Skeletal muscle tissue (tissue), 3 donors: ENCODE measurements at regions not wholly inside any gene's neighbourhood (a gene's known extent, or its start where the extent isn't known, plus 50 kb on each side); places are given as distances from the start of the nearest gene placed in this dataset.

Source experiments
- H3K27ac ChIP-seq: one replicate; pipeline ENCODE4 v1.7.0; 2013; ENCODE audit warnings: mild to moderate bottlenecking, low read depth, low read length, inconsistent platforms
- H3K27me3 ChIP-seq, 3 donors: one replicate each; pipeline ENCODE4 v1.7.0; 2013; ENCODE audit warnings: low read length in 3 of 3; ENCODE audit not compliant: control insufficient read depth in 3 of 3, insufficient read depth in 3 of 3
- H3K36me3 ChIP-seq, 3 donors: one replicate each; pipeline ENCODE4 v1.7.0; 2013; ENCODE audit warnings: low read length in 3 of 3; ENCODE audit not compliant: control insufficient read depth in 3 of 3, insufficient read depth in 3 of 3
- H3K4me1 ChIP-seq, 3 donors: one replicate each; pipeline ENCODE4 v1.7.0; 2013; ENCODE audit warnings: low read length in 3 of 3, mild to moderate bottlenecking in 3 of 3; ENCODE audit not compliant: control insufficient read depth in 3 of 3, insufficient read depth in 3 of 3
- H3K4me3 ChIP-seq, 3 donors: one replicate each; pipeline ENCODE4 v1.7.0; 2013; ENCODE audit warnings: low read length in 3 of 3
- H3K9ac ChIP-seq, 3 donors: one replicate each; pipeline ENCODE4 v1.7.0; 2013; ENCODE audit warnings: low read length in 3 of 3, mild to moderate bottlenecking in 3 of 3, moderate library complexity in 2 of 3, low read depth in 1 of 3
- H3K9me3 ChIP-seq, 3 donors: one replicate each; pipeline ENCODE4 v1.7.0; 2013; ENCODE audit warnings: low read length in 3 of 3; ENCODE audit not compliant: control insufficient read depth in 3 of 3
- donor health status: Osteomylitis.

GRCh38 chr12:107552263-107552662 is 133.3 kb upstream of the PWP1 start:
- no peak overlapping the region for H3K4me3 ChIP-seq
- no peak overlapping the region for H3K27ac ChIP-seq
- H3K9me3 ChIP-seq, result peaks cover 0 to 2% (median 0%) of the 10 kb centered on the region in 3 donors
- no peaks in the 10 kb centered on the region for H3K4me1 ChIP-seq
- H3K36me3 ChIP-seq, result no peaks in the 10 kb centered on the region
- H3K9ac ChIP-seq, result no peak overlapping the region
- peaks cover 0 to 11% (median 0%) of the 10 kb centered on the region in 3 donors for H3K27me3 ChIP-seq

- H3K27me3 ChIP-seq, result peaks cover 0 to 11% (median 0%) of the 10 kb centered on the region in 3 donors
- no peaks in the 10 kb centered on the region for H3K36me3 ChIP-seq
- no peak overlapping the region for H3K27ac ChIP-seq
- no peak overlapping the region for H3K9ac ChIP-seq
- peaks cover 0 to under 1% (median 0%) of the 10 kb centered on the region in 3 donors for H3K9me3 ChIP-seq
- H3K4me1 ChIP-seq, result no peaks in the 10 kb centered on the region
- no peak overlapping the region for H3K4me3 ChIP-seq
Measured at GRCh38 chr12:107553211-107553765, 132.3 kb upstream of the PWP1 start.

GRCh38 chr12:107554941-107555340 is 130.7 kb upstream of the PWP1 start:
- no peak overlapping the region for H3K4me3 ChIP-seq
- no peaks in the 10 kb centered on the region for H3K9me3 ChIP-seq
- no peaks in the 10 kb centered on the region for H3K36me3 ChIP-seq
- H3K27me3 ChIP-seq, result peaks cover 0 to 11% (median 0%) of the 10 kb centered on the region in 3 donors
- no peak overlapping the region for H3K27ac ChIP-seq
- no peak overlapping the region for H3K9ac ChIP-seq
- no peaks in the 10 kb centered on the region for H3K4me1 ChIP-seq

- Histone ChIP-seq H3K27ac (no peak overlapping the region), H3K27me3 (peaks cover 0 to 11% (median 0%) of the 10 kb centered on the region in 3 donors), H3K9ac (no peak overlapping the region), H3K4me1 (no peaks in the 10 kb centered on the region), H3K4me3 (no peak overlapping the region), H3K9me3 (no peaks in the 10 kb centered on the region), H3K36me3 (no peaks in the 10 kb centered on the region)
Measured at GRCh38 chr12:107557026-107557425, 128.6 kb upstream of the PWP1 start.

GRCh38 chr12:107557589-107558100 is 128.0 kb upstream of the PWP1 start:
- no peaks in the 10 kb centered on the region for H3K36me3 ChIP-seq
- H3K9ac ChIP-seq, result no peak overlapping the region
- H3K9me3 ChIP-seq, result no peaks in the 10 kb centered on the region
- H3K4me3 ChIP-seq, result no peak overlapping the region
- peaks cover 0 to 10% (median 0%) of the 10 kb centered on the region in 3 donors for H3K27me3 ChIP-seq
- no peaks in the 10 kb centered on the region for H3K4me1 ChIP-seq
- H3K27ac ChIP-seq, result no peak overlapping the region

- Histone ChIP-seq H3K4me3 (no peak overlapping the region), H3K9ac (no peak overlapping the region), H3K27ac (no peak overlapping the region), H3K27me3 (peaks cover 0 to 6% (median 0%) of the 10 kb centered on the region in 3 donors), H3K9me3 (no peaks in the 10 kb centered on the region), H3K36me3 (no peaks in the 10 kb centered on the region), H3K4me1 (no peaks in the 10 kb centered on the region)
Measured at GRCh38 chr12:107558141-107558815, 127.3 kb upstream of the PWP1 start.

GRCh38 chr12:107558816-107559382 is 126.7 kb upstream of the PWP1 start:
- no peak overlapping the region for H3K9ac ChIP-seq
- no peaks in the 10 kb centered on the region for H3K4me1 ChIP-seq
- no peaks in the 10 kb centered on the region for H3K36me3 ChIP-seq
- H3K9me3 ChIP-seq, result no peaks in the 10 kb centered on the region
- peaks cover 0 to 6% (median 0%) of the 10 kb centered on the region in 3 donors for H3K27me3 ChIP-seq
- H3K27ac ChIP-seq, result no peak overlapping the region
- no peak overlapping the region for H3K4me3 ChIP-seq

GRCh38 chr12:107560165-107560898 is 125.3 kb upstream of the PWP1 start:
- Histone ChIP-seq H3K4me1 (no peaks in the 10 kb centered on the region), H3K4me3 (no peak overlapping the region), H3K27me3 (no peaks in the 10 kb centered on the region), H3K27ac (no peak overlapping the region), H3K9ac (no peak overlapping the region), H3K9me3 (no peaks in the 10 kb centered on the region), H3K36me3 (no peaks in the 10 kb centered on the region)

- Histone ChIP-seq H3K27me3 (no peaks in the 10 kb centered on the region), H3K4me3 (no peak overlapping the region), H3K9me3 (no peaks in the 10 kb centered on the region), H3K36me3 (no peaks in the 10 kb centered on the region), H3K4me1 (no peaks in the 10 kb centered on the region), H3K9ac (no peak overlapping the region), H3K27ac (no peak overlapping the region)
Measured at GRCh38 chr12:107560899-107561285, 124.7 kb upstream of the PWP1 start.

- H3K4me3 ChIP-seq, result no peak overlapping the region
- no peak overlapping the region for H3K27ac ChIP-seq
- H3K9ac ChIP-seq, result no peak overlapping the region
- H3K36me3 ChIP-seq, result no peaks in the 10 kb centered on the region
- H3K4me1 ChIP-seq, result no peaks in the 10 kb centered on the region
- no peaks in the 10 kb centered on the region for H3K9me3 ChIP-seq
- no peaks in the 10 kb centered on the region for H3K27me3 ChIP-seq
Measured at GRCh38 chr12:107564946-107565345, 120.7 kb upstream of the PWP1 start.
